ENCODE measurements at regions not wholly inside any gene's neighbourhood (a gene's known extent, or its start where the extent isn't known, plus 50 kb on each side); places are given as distances from the start of the nearest gene placed in this dataset.

DNA sequence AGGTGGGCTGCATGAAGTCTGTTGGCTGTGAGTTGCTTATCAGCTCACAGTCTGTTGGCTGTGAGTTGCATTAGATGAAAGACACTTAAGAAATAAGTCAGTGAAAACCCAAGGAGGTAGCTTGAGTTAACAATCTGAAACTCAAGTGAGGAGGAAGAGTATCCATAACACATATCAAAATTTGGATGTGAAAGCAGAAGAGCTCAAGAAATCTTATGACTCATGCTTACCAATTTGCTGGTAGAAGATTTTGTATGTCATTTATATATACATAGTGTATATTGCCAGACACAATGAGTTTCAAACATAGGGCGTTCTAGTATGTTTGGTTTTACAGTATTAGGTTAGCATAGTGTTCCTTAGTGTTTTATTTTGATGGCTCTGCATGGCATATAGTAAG, 107.4 kb downstream of the DDIT4L start:
- Mint-ChIP-seq H3K4me1 (peaks cover 11% of the 10 kb centered on the region), H3K9me3 (peaks cover 0 to 5% (median 0%) of the 10 kb centered on the region in 7 donors), H3K27me3 (ENCODE audit: low read depth in 3 of 3) (peaks cover 0 to 3% (median 3%) of the 10 kb centered on the region in 3 donors), H3K4me3 (no peak overlapping the region), H3K36me3 (no peaks in the 10 kb centered on the region), H3K27ac (no peak overlapping the region)
- peaks cover 3 to 5% of the 10 kb centered on the region in 2 donors for H3K4me1 ChIP-seq (ENCODE audit: control insufficient read depth in 1 of 2, insufficient read depth in 2 of 2, low read length in 2 of 2)
- H3K27ac ChIP-seq (ENCODE audit: low read depth in 1 of 2, low read length in 2 of 2) = no peak overlapping the region
- no peaks in the 10 kb centered on the region for H3K9me3 ChIP-seq (replicated peaks in 1 of 2; ENCODE audit: control insufficient read depth in 1 of 2, insufficient read depth in 1 of 2, low read length in 2 of 2)
- DNase-seq = no peak
- no peaks in the 10 kb centered on the region for H3K27me3 ChIP-seq (ENCODE audit: control insufficient read depth in 2 of 2, insufficient read depth in 2 of 2, low read length in 2 of 2)
- H4K20me1 ChIP-seq (ENCODE audit: insufficient read depth, low read length) = no peaks in the 10 kb centered on the region
- H3K79me2 ChIP-seq (ENCODE audit: insufficient read depth, low read length) = no peaks in the 10 kb centered on the region
- H2AFZ ChIP-seq (ENCODE audit: insufficient read depth, low read depth, low read length, poor library complexity, severe bottlenecking) = no peak overlapping the region
- intact Hi-C loops (cut with micrococcal nuclease) = no loop called here
- H3K4me2 ChIP-seq (replicated peaks; ENCODE audit: extremely low read depth, low read length, poor library complexity, severe bottlenecking) = no peak overlapping the region
- TF ChIP-seq, protein P1, sequence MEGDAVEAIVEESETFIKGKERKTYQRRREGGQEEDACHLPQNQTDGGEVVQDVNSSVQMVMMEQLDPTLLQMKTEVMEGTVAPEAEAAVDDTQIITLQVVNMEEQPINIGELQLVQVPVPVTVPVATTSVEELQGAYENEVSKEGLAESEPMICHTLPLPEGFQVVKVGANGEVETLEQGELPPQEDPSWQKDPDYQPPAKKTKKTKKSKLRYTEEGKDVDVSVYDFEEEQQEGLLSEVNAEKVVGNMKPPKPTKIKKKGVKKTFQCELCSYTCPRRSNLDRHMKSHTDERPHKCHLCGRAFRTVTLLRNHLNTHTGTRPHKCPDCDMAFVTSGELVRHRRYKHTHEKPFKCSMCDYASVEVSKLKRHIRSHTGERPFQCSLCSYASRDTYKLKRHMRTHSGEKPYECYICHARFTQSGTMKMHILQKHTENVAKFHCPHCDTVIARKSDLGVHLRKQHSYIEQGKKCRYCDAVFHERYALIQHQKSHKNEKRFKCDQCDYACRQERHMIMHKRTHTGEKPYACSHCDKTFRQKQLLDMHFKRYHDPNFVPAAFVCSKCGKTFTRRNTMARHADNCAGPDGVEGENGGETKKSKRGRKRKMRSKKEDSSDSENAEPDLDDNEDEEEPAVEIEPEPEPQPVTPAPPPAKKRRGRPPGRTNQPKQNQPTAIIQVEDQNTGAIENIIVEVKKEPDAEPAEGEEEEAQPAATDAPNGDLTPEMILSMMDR (IDR thresholded peaks at IDR 0.05) = no peak
- no peaks in the 10 kb centered on the region for H3K36me3 ChIP-seq (replicated peaks in 1 of 2; ENCODE audit: control insufficient read depth in 1 of 2, insufficient read depth in 2 of 2, low read length in 2 of 2)
- no CpG with 5 or more reads among the region's 1 CpG for WGBS (ENCODE audit: insufficient coverage)
- H3K9ac ChIP-seq (ENCODE audit: insufficient read depth, low read length, poor library complexity, severe bottlenecking) = no peak overlapping the region
- no peak overlapping the region for H3K4me3 ChIP-seq (replicated peaks in 1 of 3; ENCODE audit: low read depth in 2 of 3, low read length in 3 of 3)

DNA sequence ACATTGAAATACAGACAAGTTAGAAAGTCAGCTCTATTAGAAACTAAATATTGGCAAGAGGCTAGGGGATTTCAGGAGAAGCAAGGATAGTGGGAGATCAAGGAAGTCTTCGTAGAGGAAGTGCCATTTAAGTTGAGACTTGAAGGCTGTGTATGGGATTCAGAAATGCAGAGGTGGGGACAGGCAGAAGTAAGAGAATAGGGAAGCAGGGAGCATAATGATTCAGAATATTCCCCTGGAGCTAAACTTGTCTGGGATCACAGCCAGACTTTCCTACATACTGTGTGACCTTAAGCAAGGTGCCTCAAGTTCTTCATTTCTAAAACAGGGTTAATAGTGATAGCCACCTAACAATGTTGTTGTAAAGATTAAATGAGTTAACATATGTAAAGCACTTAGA, 108.8 kb downstream of the DDIT4L start:
- TF ChIP-seq, protein P1 (IDR thresholded peaks at IDR 0.05) = no peak
- no peak overlapping the region for H3K27ac ChIP-seq (ENCODE audit: low read depth in 1 of 2, low read length in 2 of 2)
- peaks cover 0 to 3% (median 3%) of the 10 kb centered on the region in 3 donors for H3K27me3 Mint-ChIP-seq (ENCODE audit: low read depth in 3 of 3)
- intact Hi-C loops (cut with micrococcal nuclease) = no loop called here
- H3K9ac ChIP-seq (ENCODE audit: insufficient read depth, low read length, poor library complexity, severe bottlenecking) = no peak overlapping the region
- H3K4me3 Mint-ChIP-seq = no peak overlapping the region
- no peak overlapping the region for H3K27ac Mint-ChIP-seq
- no peaks in the 10 kb centered on the region for H3K36me3 ChIP-seq (replicated peaks in 1 of 2; ENCODE audit: control insufficient read depth in 1 of 2, insufficient read depth in 2 of 2, low read length in 2 of 2)
- DNase-seq = no peak
- no peaks in the 10 kb centered on the region for H3K36me3 Mint-ChIP-seq
- H2AFZ ChIP-seq (ENCODE audit: insufficient read depth, low read depth, low read length, poor library complexity, severe bottlenecking) = no peak overlapping the region
- H3K27me3 ChIP-seq (ENCODE audit: control insufficient read depth in 2 of 2, insufficient read depth in 2 of 2, low read length in 2 of 2) = no peaks in the 10 kb centered on the region
- peaks cover 3 to 5% of the 10 kb centered on the region in 2 donors for H3K4me1 ChIP-seq (ENCODE audit: control insufficient read depth in 1 of 2, insufficient read depth in 2 of 2, low read length in 2 of 2)
- H3K4me2 ChIP-seq (replicated peaks; ENCODE audit: extremely low read depth, low read length, poor library complexity, severe bottlenecking) = no peak overlapping the region
- peaks cover 11% of the 10 kb centered on the region for H3K4me1 Mint-ChIP-seq
- H3K4me3 ChIP-seq (replicated peaks in 1 of 3; ENCODE audit: low read depth in 2 of 3, low read length in 3 of 3) = no peak overlapping the region
- WGBS (ENCODE audit: insufficient coverage) = 83% methylated on average over 1 of the region's 1 CpG
- H3K9me3 Mint-ChIP-seq = peaks cover 0 to 8% (median 0%) of the 10 kb centered on the region in 7 donors
- no peaks in the 10 kb centered on the region for H3K79me2 ChIP-seq (ENCODE audit: insufficient read depth, low read length)
- no peaks in the 10 kb centered on the region for H3K9me3 ChIP-seq (replicated peaks in 1 of 2; ENCODE audit: control insufficient read depth in 1 of 2, insufficient read depth in 1 of 2, low read length in 2 of 2)
- no peaks in the 10 kb centered on the region for H4K20me1 ChIP-seq (ENCODE audit: insufficient read depth, low read length)
